ENCODE measurements at regions not wholly inside any gene's neighbourhood (a gene's known extent, or its start where the extent isn't known, plus 50 kb on each side); places are given as distances from the start of the nearest gene placed in this dataset.

DNA sequence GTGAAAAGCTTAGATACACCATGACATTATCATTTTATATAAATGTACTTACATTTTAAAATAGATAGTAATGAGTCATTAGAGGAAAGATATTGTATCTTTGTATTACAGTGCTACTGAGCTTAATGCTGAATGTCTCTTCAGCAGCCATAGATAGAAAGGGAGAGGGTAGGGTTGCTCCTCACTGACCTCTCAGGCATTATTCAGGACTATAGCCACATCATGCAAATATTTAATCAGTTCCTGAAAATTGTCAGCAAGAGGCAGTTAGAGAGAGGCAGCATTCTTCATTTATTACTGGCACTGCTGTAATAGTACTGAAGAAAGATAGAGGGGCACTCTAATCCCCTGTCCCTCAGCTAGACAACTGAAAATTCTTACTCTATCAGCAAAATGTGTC is 242.0 kb upstream of the TANK start:
- TF ChIP-seq, protein P1, sequence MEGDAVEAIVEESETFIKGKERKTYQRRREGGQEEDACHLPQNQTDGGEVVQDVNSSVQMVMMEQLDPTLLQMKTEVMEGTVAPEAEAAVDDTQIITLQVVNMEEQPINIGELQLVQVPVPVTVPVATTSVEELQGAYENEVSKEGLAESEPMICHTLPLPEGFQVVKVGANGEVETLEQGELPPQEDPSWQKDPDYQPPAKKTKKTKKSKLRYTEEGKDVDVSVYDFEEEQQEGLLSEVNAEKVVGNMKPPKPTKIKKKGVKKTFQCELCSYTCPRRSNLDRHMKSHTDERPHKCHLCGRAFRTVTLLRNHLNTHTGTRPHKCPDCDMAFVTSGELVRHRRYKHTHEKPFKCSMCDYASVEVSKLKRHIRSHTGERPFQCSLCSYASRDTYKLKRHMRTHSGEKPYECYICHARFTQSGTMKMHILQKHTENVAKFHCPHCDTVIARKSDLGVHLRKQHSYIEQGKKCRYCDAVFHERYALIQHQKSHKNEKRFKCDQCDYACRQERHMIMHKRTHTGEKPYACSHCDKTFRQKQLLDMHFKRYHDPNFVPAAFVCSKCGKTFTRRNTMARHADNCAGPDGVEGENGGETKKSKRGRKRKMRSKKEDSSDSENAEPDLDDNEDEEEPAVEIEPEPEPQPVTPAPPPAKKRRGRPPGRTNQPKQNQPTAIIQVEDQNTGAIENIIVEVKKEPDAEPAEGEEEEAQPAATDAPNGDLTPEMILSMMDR (IDR thresholded peaks at IDR 0.05), result no peak
- TF ChIP-seq TCF12 (IDR thresholded peaks at IDR 0.05), result no peak

Measured in SK-N-SH (cell line).